Spleen (tissue), 11 donors: ENCODE measurements at regions not wholly inside any gene's neighbourhood (a gene's known extent, or its start where the extent isn't known, plus 50 kb on each side); places are given as distances from the start of the nearest gene placed in this dataset.

Source experiments
- DNase-seq: peaks from one replicate; pipeline ENCODE4 v3.0.0-alpha.2; 2020
- H3K27ac ChIP-seq, 8 donors: fragments of 200-600 bp; sonication (generic) in 7 of 8; 1 replicate in 4 of 8; 2 replicates in 4 of 8; pipeline versions ENCODE4 v1.5.0 to v1.8.0; 2016 to 2021; ENCODE audit warnings: inconsistent platforms in 4 of 8, mild to moderate bottlenecking in 4 of 8, moderate library complexity in 1 of 8
- H3K27me3 ChIP-seq, 7 donors: fragments of 200-600 bp; sonication (generic) in 6 of 7; replicated peaks in 1 of 7; 1 replicate in 4 of 7; 2 replicates in 3 of 7; pipeline versions ENCODE4 v1.5.0 to v1.8.0; 2016 to 2021; ENCODE audit warnings: inconsistent platforms in 3 of 7, mild to moderate bottlenecking in 1 of 7
- H3K36me3 ChIP-seq, 6 donors: fragments of 200-600 bp; sonication (generic) in 5 of 6; 1 replicate in 4 of 6; 2 replicates in 2 of 6; pipeline versions ENCODE4 v1.5.0 to v1.8.0; 2016 to 2021; ENCODE audit warnings: inconsistent platforms in 2 of 6
- H3K4me1 ChIP-seq, 6 donors: fragments of 200-600 bp; sonication (generic) in 5 of 6; 1 replicate in 3 of 6; 2 replicates in 3 of 6; pipeline versions ENCODE4 v1.5.0 to v1.8.0; 2016 to 2021; ENCODE audit warnings: inconsistent platforms in 3 of 6
- H3K4me3 ChIP-seq, 8 donors: fragments of 200-600 bp; sonication (generic) in 7 of 8; 1 replicate in 4 of 8; 2 replicates in 4 of 8; pipeline versions ENCODE4 v1.5.0 to v1.8.0; 2016 to 2021; ENCODE audit warnings: inconsistent platforms in 4 of 8, mild to moderate bottlenecking in 4 of 8, moderate library complexity in 2 of 8
- H3K9me3 ChIP-seq, 8 donors: fragments of 200-600 bp; sonication (generic) in 7 of 8; 1 replicate in 4 of 8; 2 replicates in 4 of 8; pipeline versions ENCODE4 v1.5.0 to v1.8.0; 2016 to 2021; ENCODE audit warnings: inconsistent platforms in 4 of 8
- CTCF ChIP-seq, 11 experiments: fragments of 200-600 bp in 7 of 11; fragments of 450-650 bp in 4 of 11; sonication (generic) in 4 of 11; IDR thresholded peaks in 8 of 11; conservative IDR thresholded peaks in 3 of 11; 1 replicate in 7 of 11; 2 replicates in 4 of 11; pipeline versions ENCODE4 v1.4.0 to v1.8.0; 2016 to 2021; ENCODE audit warnings: antibody characterized with exemption in 11 of 11, inconsistent platforms in 4 of 11, mild to moderate bottlenecking in 1 of 11
- POLR2A ChIP-seq, 3 donors: fragments of 450-650 bp; IDR thresholded peaks; one replicate each; pipeline ENCODE4 v1.5.1; 2017; ENCODE audit warnings: antibody characterized with exemption in 3 of 3, mild to moderate bottlenecking in 1 of 3
- POLR2AphosphoS5 ChIP-seq, 3 donors: sonication (generic); formaldehyde crosslinking; IDR thresholded peaks; one replicate each; pipeline ENCODE4 v1.5.1; 2017; ENCODE audit warnings: antibody characterized with exemption in 3 of 3
- WGBS, 5 donors: extraction: QIAGEN DNeasy Blood & Tissue Kit in 3 of 5; methylation state at CpG; one replicate each; pipeline versions ENCODE4 v1.1.5 to v1.1.7; 2013 to 2018; 5-methylcytosine and 5-hydroxymethylcytosine counted together
- intact Hi-C: fragments of 100-400 bp; cut with DNase I; formaldehyde crosslinking; loops from one replicate; pipeline ENCODE4 v1.15.0; 2023; ENCODE audit warnings: low total_unique reads
- donor health status: healthy with polysubstance abuse.
- donor health status: DM: no; HTN: no; CAD: no; lungs with moderate emphysema.
- donor health status: DM: no; HTN: no; CAD: no.
- donor health status: Bipolar disorder and iron deficiency.
- donor health status: healthy.
- donor health status: DM: no; HTN: no; CAD: no.
- donor health status: DM: yes; HTN: yes; CAD: no.

GRCh38 chr6:150773969-150774368 lies 91.5 kb upstream of the MTHFD1L start:
- peaks cover 5 to 23% (median 18%) of the 10 kb centered on the region in 8 donors for H3K9me3 ChIP-seq
- H3K36me3 ChIP-seq: peaks cover 0 to 82% (median 18%) of the 10 kb centered on the region in 6 donors
- 0 to 98% (median 80%) methylated on average over 1 of the region's 1 CpG for WGBS, 5 donors
- no peak for DNase-seq
- H3K4me3 ChIP-seq: no peak overlapping the region
- no peaks in the 10 kb centered on the region for H3K27me3 ChIP-seq
- peaks cover 0 to 40% (median 19%) of the 10 kb centered on the region in 6 donors for H3K4me1 ChIP-seq
- no peak for TF ChIP-seq POLR2AphosphoS5 (IDR thresholded peaks at IDR 0.05)
- H3K27ac ChIP-seq: no peak overlapping the region
- intact Hi-C loops: no loop called here

- TF ChIP-seq CTCF (IDR thresholded peaks at IDR 0.05 in 8 of 11, conservative IDR thresholded peaks at IDR 0.05 in 3 of 11) (no peak), POLR2A (IDR thresholded peaks at IDR 0.05) (no peak), POLR2AphosphoS5 (IDR thresholded peaks at IDR 0.05) (peak in 1 of 3 donors; percentile 86)
- no peak overlapping the region for H3K4me3 ChIP-seq
- peaks cover 0 to 74% (median 17%) of the 10 kb centered on the region in 6 donors for H3K36me3 ChIP-seq
- no peak for DNase-seq
- H3K27me3 ChIP-seq: no peaks in the 10 kb centered on the region
- intact Hi-C loops: no loop called here
- peaks cover 5 to 23% (median 18%) of the 10 kb centered on the region in 8 donors for H3K9me3 ChIP-seq
- H3K4me1 ChIP-seq: peaks cover 0 to 53% (median 24%) of the 10 kb centered on the region in 6 donors
- 47 to 58% (median 54%) methylated on average over 9 of the region's 9 CpGs for whole genome bisulfite sequencing, 5 donors
- peak overlapping the region in 5 of 8 donors; percentile 3 to 52 (median 33) for H3K27ac ChIP-seq
These were observed 89.9 kb upstream of the MTHFD1L start for GRCh38 chr6:150775415-150776203.

GRCh38 chr6:150777736-150778135 lies 87.8 kb upstream of the MTHFD1L start:
- Histone ChIP-seq H3K36me3 (peaks cover 0 to 54% (median 12%) of the 10 kb centered on the region in 6 donors), H3K9me3 (peaks cover 5 to 23% (median 18%) of the 10 kb centered on the region in 8 donors), H3K27me3 (no peaks in the 10 kb centered on the region), H3K4me3 (no peak overlapping the region), H3K4me1 (peaks cover 0 to 58% (median 24%) of the 10 kb centered on the region in 6 donors), H3K27ac (peak overlapping the region in 2 of 8 donors; percentile 22 to 54)
- TF ChIP-seq POLR2AphosphoS5 (IDR thresholded peaks at IDR 0.05) (no peak), CTCF (IDR thresholded peaks at IDR 0.05 in 8 of 11, conservative IDR thresholded peaks at IDR 0.05 in 3 of 11) (no peak), POLR2A (IDR thresholded peaks at IDR 0.05) (no peak)
- DNase-seq: no peak
- 87 to 95% (median 91%) methylated on average over 7 to 9 of the region's 9 CpGs for WGBS, 5 donors
- intact Hi-C loops: no loop called here

- TF ChIP-seq POLR2AphosphoS5 (IDR thresholded peaks at IDR 0.05): no peak
- no peak for TF ChIP-seq CTCF (IDR thresholded peaks at IDR 0.05 in 8 of 11, conservative IDR thresholded peaks at IDR 0.05 in 3 of 11)
- no peak for TF ChIP-seq POLR2A (IDR thresholded peaks at IDR 0.05)
- Histone ChIP-seq H3K36me3 (peaks cover 0 to 61% (median 7%) of the 10 kb centered on the region in 6 donors), H3K27me3 (no peaks in the 10 kb centered on the region), H3K27ac (no peak overlapping the region), H3K4me1 (peaks cover 0 to 31% (median 9%) of the 10 kb centered on the region in 6 donors), H3K9me3 (no peaks in the 10 kb centered on the region), H3K4me3 (no peak overlapping the region)
- DNase-seq: no peak
- WGBS, 5 donors: 86 to 93% (median 90%) methylated on average over 2 of the region's 2 CpGs
- intact Hi-C loops: loop anchor here (10.0 kb wide), 1 partner anchor 89 kb away; no protein-coding TSS in a partner anchor
These were observed 81.7 kb upstream of the MTHFD1L start for GRCh38 chr6:150783813-150784212.
